Breast epithelium (tissue), 4 donors: ENCODE measurements at regions not wholly inside any gene's neighbourhood (a gene's known extent, or its start where the extent isn't known, plus 50 kb on each side); places are given as distances from the start of the nearest gene placed in this dataset.

ENCODE experiments used
- DNase-seq, 2 donors: peaks; one replicate each; pipeline ENCODE4 v3.0.0-alpha.2; 2019; ENCODE audit warnings: low spot score in 2 of 2
- H3K27ac ChIP-seq, 2 donors: fragments of 200-600 bp; sonication (generic) in 1 of 2; one replicate each; pipeline ENCODE4 v1.5.1; 2016 to 2019; ENCODE audit warnings: mild to moderate bottlenecking in 1 of 2
- H3K27me3 ChIP-seq, 2 donors: fragments of 200-600 bp; sonication (generic) in 1 of 2; one replicate each; pipeline versions ENCODE4 v1.5.1 to v1.6.0; 2017 to 2019; ENCODE audit warnings: control low read depth in 1 of 2, mild to moderate bottlenecking in 1 of 2
- H3K36me3 ChIP-seq: fragments of 200-600 bp; one replicate; pipeline ENCODE4 v1.5.1; 2019
- H3K4me1 ChIP-seq, 2 donors: fragments of 200-600 bp; sonication (generic); one replicate each; pipeline ENCODE4 v1.5.1; 2016 to 2019; ENCODE audit warnings: control low read depth in 1 of 2
- H3K4me3 ChIP-seq, 3 donors: fragments of 200-600 bp; sonication (generic); 1 replicate in 2 of 3; 2 replicates in 1 of 3; pipeline ENCODE4 v1.5.1; 2016 to 2019; ENCODE audit warnings: mild to moderate bottlenecking in 3 of 3, moderate library complexity in 2 of 3
- H3K9me3 ChIP-seq, 2 donors: fragments of 200-600 bp; sonication (generic) in 1 of 2; one replicate each; pipeline ENCODE4 v1.5.1; 2016 to 2019; ENCODE audit warnings: control low read depth in 1 of 2
- CTCF ChIP-seq, 3 donors: fragments of 450-650 bp; IDR thresholded peaks; one replicate each; pipeline ENCODE4 v1.5.1; 2016 to 2017; ENCODE audit warnings: antibody characterized with exemption in 3 of 3, mild to moderate bottlenecking in 3 of 3, moderate library complexity in 3 of 3
- POLR2A ChIP-seq: fragments of 450-650 bp; IDR thresholded peaks from one replicate; pipeline ENCODE4 v1.6.1; 2016; ENCODE audit warnings: antibody characterized with exemption, mild to moderate bottlenecking, moderate library complexity
- POLR2AphosphoS5 ChIP-seq, 3 donors: sonication (generic); formaldehyde crosslinking; IDR thresholded peaks; one replicate each; pipeline ENCODE4 v1.6.1; 2017; ENCODE audit warnings: antibody characterized with exemption in 3 of 3
- intact Hi-C: fragments of 100-400 bp; cut with DNase I; formaldehyde crosslinking; loops from one replicate; pipeline ENCODE4 v1.15.1; 2023; ENCODE audit warnings: low total_unique reads

DNA sequence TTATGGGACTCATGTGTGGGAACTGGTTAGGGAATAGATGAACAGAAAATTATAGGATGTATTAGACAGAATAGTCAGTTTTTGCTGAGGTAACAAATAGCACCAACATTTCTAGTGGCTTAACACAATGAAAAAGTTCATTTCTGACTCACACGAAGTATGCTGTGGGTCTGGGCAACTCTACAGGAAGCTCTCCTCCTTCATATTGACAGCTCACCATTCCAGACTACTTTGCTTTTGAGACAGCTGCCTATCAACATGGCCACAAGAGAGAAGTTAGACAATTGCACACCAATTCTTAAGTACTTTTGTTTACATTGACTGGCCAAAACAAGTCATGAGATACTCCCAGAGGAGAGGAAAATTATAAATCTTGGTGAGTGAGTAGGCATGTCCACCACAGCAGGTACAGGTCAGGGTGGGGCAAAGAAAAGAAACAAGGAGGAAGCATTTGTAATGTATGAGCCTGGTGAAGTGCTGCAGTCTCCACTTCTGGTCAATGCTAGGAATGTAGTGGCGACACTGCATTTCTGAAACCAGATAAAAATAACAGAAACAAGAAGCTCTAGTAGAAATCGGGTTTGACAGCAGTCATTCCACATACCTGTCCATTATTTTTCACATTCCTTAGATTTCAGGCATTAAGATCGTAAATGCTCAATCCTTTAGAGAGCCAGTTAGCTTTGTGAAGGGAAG, 141.6 kb downstream of the ICOS start:
- H3K4me1 ChIP-seq, result no peaks in the 10 kb centered on the region
- H3K27ac ChIP-seq, result no peak overlapping the region
- no peaks in the 10 kb centered on the region for H3K27me3 ChIP-seq
- intact Hi-C loops, result no loop called here
- TF ChIP-seq POLR2A, result no peak
- no peak for TF ChIP-seq POLR2AphosphoS5 (IDR thresholded peaks at IDR 0.05)
- TF ChIP-seq CTCF (IDR thresholded peaks at IDR 0.05), result no peak
- H3K36me3 ChIP-seq, result no peaks in the 10 kb centered on the region
- DNase-seq, result no peak
- H3K9me3 ChIP-seq, result peaks cover 0 to 3% of the 10 kb centered on the region in 2 donors
- H3K4me3 ChIP-seq, result no peak overlapping the region

DNA sequence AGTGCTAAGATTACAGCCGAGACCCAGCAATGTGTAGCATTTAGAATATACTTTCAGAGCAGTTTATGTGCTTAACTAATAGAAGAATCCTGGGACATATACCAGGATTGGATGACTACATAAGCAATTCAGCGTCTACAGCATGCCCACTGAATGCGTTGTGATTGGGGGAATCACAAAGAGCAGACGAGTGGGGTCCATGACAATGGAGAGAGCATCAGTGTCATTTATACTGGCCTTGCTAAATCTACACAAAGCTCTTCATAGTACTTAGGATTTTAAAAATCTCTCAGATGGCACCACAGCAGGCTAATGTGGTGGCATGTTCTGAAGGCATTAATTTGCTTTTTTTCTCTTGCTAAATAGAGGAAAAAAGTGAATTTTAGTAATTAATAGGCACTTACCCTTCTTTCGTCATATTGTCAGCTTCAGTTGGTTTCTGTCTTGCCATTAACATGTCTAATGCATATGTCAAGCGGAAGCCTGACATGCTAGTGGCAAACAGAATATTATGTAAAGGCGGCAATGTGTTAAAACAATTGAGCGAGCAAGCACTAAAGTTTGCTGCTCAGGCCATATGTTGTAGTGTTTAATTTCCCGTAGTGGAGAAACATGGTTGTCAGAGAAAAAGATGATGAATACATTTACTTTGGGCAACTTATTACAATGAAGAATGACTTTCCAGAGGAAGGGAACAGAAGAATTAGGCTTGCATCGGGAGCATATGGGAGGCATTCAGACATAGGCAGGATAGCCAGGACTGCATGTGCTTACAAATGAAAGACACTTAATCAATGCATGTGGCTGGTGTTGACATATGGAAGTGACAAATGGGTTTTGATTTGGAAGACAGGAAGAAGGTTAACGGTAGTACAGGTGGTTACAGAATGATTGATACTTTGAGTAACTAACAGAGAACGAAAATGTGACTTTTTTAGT, 145.2 kb downstream of the ICOS start:
- no peak for DNase-seq
- no peaks in the 10 kb centered on the region for H3K27me3 ChIP-seq
- peaks cover 0 to 3% of the 10 kb centered on the region in 2 donors for H3K9me3 ChIP-seq
- intact Hi-C loops, result no loop called here
- H3K4me3 ChIP-seq, result no peak overlapping the region
- H3K4me1 ChIP-seq, result no peaks in the 10 kb centered on the region
- no peak for TF ChIP-seq POLR2A
- H3K36me3 ChIP-seq, result no peaks in the 10 kb centered on the region
- H3K27ac ChIP-seq, result no peak overlapping the region

DNA sequence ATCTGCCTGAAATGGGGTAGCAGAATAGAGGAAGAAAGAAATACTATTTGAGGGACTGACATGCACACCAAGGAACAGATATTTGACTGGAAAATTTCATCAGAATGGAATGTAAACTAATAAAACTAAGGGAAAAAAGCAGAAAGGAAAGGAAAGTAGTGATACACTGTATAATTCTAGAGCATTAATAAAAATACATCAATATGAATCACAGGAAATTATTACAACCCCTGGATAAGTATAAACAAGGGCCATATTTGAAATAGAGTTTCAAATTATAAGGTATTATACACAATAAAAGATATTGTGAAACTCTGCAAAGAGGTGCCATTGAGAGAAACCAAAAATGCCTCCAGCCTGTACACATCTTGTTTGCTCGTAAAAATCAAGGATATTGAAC, 149.6 kb downstream of the ICOS start:
- DNase-seq, result no peak
- Histone ChIP-seq H3K4me3 (no peak overlapping the region), H3K27ac (no peak overlapping the region), H3K4me1 (no peaks in the 10 kb centered on the region), H3K9me3 (no peaks in the 10 kb centered on the region), H3K27me3 (no peaks in the 10 kb centered on the region), H3K36me3 (no peaks in the 10 kb centered on the region)
- intact Hi-C loops, result no loop called here
- TF ChIP-seq CTCF (IDR thresholded peaks at IDR 0.05), result no peak

DNA sequence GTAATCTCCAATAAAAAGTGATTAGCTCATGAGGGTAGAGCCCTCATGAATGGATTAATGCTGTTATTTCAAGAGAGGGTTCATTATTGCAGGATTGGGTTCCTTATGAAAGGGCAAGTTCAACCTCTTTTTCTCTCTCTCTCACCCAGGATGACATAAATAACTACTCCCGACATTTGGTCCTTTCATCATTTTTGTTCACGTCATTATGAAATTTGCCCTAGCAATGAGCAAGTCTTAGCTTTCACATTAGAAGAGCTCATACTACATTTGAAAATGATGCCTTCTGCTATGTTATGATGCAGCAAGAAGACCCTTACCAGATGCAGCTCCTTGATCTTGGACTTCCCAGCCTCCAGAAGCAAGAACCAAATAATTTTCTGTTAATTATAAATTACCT, 152.5 kb downstream of the ICOS start:
- Histone ChIP-seq H3K4me1 (no peaks in the 10 kb centered on the region), H3K27ac (no peak overlapping the region), H3K4me3 (no peak overlapping the region), H3K9me3 (peaks cover 0 to 13% of the 10 kb centered on the region in 2 donors), H3K36me3 (no peaks in the 10 kb centered on the region), H3K27me3 (no peaks in the 10 kb centered on the region)
- no peak for DNase-seq
- intact Hi-C loops, result no loop called here
- TF ChIP-seq CTCF (IDR thresholded peaks at IDR 0.05) (no peak), POLR2AphosphoS5 (IDR thresholded peaks at IDR 0.05) (no peak), POLR2A (no peak)

- peaks cover 0 to 14% of the 10 kb centered on the region in 2 donors for H3K9me3 ChIP-seq
- no peaks in the 10 kb centered on the region for H3K27me3 ChIP-seq
- intact Hi-C loops, result no loop called here
- H3K4me1 ChIP-seq, result no peaks in the 10 kb centered on the region
- no peak for DNase-seq
- no peak overlapping the region for H3K4me3 ChIP-seq
- no peak for TF ChIP-seq POLR2AphosphoS5 (IDR thresholded peaks at IDR 0.05)
- TF ChIP-seq POLR2A, result no peak
- TF ChIP-seq CTCF (IDR thresholded peaks at IDR 0.05), result no peak
- no peak overlapping the region for H3K27ac ChIP-seq
- H3K36me3 ChIP-seq, result no peaks in the 10 kb centered on the region
Observed at GRCh38 chr2:204089574-204089973, 153.0 kb downstream of the ICOS start.
